ENCODE measurements at regions not wholly inside any gene's neighbourhood (a gene's known extent, or its start where the extent isn't known, plus 50 kb on each side); places are given as distances from the start of the nearest gene placed in this dataset.

DNA sequence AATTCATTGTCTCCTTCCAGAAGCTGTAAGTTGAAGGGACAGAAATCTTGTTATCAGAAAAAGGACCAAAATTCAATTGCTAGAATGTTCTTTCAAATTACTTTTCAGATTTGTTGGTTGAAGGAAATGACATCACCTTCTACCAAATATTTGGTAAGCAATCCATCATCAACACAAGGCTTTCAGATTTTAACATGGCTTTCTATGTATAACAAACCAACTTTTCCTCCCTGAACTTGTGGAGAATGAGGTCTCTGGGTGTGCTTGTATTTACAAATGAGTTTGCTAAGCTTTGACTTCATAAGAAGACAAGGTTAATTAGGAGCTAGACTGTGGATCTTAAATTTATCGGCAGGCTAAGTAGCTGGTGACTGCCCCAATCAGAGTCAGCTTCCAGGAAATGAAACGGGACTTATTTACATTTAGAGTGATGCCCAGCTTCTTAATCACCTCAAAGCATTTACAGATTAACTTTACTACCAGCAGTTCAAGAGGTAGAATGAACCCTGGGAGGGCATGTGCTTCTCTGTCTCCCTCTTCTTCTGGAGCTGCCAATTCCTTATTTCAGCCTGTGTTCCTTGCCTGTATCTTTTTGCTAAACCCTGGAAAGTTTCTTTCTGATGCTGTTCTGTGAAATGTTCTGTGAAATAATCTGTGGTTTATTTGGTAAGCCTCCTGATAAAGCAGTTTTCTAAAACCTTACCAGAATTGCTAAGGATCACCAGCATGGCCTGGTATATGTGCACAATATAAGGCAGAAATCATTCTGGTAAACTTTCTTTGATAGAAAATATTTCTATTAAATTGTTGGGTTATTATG, 248.8 kb upstream of the FZD8 start:
- no peak for DNase-seq (ENCODE audit: low spot score in 2 of 2)
- 53 to 56% methylated on average over 2 of the region's 2 CpGs for WGBS, 2 donors
- TF ChIP-seq, protein P1, sequence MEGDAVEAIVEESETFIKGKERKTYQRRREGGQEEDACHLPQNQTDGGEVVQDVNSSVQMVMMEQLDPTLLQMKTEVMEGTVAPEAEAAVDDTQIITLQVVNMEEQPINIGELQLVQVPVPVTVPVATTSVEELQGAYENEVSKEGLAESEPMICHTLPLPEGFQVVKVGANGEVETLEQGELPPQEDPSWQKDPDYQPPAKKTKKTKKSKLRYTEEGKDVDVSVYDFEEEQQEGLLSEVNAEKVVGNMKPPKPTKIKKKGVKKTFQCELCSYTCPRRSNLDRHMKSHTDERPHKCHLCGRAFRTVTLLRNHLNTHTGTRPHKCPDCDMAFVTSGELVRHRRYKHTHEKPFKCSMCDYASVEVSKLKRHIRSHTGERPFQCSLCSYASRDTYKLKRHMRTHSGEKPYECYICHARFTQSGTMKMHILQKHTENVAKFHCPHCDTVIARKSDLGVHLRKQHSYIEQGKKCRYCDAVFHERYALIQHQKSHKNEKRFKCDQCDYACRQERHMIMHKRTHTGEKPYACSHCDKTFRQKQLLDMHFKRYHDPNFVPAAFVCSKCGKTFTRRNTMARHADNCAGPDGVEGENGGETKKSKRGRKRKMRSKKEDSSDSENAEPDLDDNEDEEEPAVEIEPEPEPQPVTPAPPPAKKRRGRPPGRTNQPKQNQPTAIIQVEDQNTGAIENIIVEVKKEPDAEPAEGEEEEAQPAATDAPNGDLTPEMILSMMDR (IDR thresholded peaks at IDR 0.05): no peak
- no peak for TF ChIP-seq POLR2A (IDR thresholded peaks at IDR 0.05)
- intact Hi-C loops (cut with DNase I; ENCODE audit: low total_unique reads): no loop called here
- H3K4me3 ChIP-seq (ENCODE audit: low read depth, poor library complexity, severe bottlenecking): no peak overlapping the region

DNA sequence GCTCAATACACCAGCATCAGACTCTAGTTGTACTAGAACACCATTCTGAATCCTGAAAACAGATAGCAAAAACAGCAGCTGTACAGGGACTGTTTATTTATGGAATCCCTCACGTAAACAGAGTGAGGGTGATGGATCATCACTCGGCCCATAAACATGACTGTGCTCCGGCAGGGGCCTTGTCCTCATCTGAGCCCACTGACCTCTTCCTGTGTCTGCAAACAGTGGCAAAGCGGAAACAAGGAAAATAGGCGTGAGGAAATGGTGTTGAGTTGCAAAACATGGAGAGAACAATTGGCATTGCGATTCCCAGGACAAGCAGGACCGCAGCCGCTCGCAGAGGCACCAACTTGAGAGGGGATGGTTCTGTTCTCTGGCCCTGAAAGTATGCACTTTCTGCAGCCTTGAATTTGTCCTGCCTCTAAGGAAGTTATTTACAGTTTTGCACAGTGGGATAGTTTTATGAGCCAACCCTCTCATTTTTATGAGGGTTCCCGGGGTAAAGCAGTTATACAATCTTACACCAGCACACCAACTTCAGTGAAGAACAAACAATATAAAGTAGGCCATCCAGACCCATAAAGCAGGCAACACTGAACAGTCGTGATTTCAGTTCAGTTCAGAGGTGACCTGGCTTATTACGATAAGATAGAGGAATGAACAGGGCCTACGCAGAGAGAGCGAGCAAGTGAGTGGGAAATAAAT, 248.0 kb upstream of the FZD8 start:
- intact Hi-C loops (cut with DNase I; ENCODE audit: low total_unique reads): no loop called here
- no peak overlapping the region for H3K4me3 ChIP-seq (ENCODE audit: low read depth, poor library complexity, severe bottlenecking)
- no peak for DNase-seq (ENCODE audit: low spot score in 2 of 2)
- TF ChIP-seq, protein P1 (IDR thresholded peaks at IDR 0.05): no peak
- TF ChIP-seq POLR2A (IDR thresholded peaks at IDR 0.05): no peak
- WGBS, 2 donors: 79 to 86% methylated on average over 14 of the region's 14 CpGs

DNA sequence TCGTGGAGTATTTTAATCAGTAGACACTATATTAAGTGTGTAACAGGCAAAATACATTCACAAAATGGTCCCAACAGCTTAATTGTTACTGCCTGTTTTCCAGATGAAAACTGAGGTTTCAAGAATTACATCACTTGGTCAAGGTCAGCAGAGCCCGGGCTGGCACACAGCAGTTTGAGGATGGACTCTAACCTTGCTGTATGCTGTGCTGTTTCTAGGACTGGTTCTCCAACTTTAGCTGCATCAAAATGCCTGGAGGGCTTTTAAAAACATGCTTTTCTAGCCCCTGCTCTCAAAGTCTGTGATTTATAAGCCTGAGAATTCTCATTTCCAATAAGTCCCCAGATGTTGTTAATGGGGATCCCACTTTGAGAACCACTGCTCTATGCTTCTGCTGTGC, 247.1 kb upstream of the FZD8 start:
- TF ChIP-seq, protein P1 (IDR thresholded peaks at IDR 0.05): no peak
- TF ChIP-seq POLR2A (IDR thresholded peaks at IDR 0.05): no peak
- intact Hi-C loops (cut with DNase I; ENCODE audit: low total_unique reads): no loop called here

DNA sequence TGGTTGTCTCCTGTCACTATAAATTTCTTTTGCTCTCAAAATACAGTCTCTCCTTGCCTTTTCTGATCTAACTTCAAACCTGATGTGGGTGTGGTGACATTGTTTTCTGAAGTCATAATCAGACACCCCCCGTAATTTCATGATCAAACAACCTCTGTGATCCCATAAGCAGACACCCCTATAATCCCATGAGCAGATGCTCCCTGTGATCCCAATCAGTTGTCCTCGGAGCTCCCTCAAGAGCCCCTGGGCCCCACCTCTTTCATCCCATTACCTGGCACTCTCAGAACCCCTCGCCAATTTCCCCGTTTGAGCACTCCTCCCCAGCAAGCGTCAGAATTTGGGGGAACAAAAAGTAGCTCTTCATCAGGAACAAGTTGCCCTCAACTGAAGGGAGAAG, 246.3 kb upstream of the FZD8 start:
- WGBS, 2 donors: 84 to 91% methylated on average over 5 of the region's 5 CpGs
- intact Hi-C loops (cut with DNase I; ENCODE audit: low total_unique reads): no loop called here
- no peak overlapping the region for H3K4me3 ChIP-seq (ENCODE audit: low read depth, poor library complexity, severe bottlenecking)
- no peak for TF ChIP-seq POLR2A (IDR thresholded peaks at IDR 0.05)
- TF ChIP-seq, protein P1 (IDR thresholded peaks at IDR 0.05): no peak
- no peak for DNase-seq (ENCODE audit: low spot score in 2 of 2)

More for the DNA sequence above, 247.1 kb upstream of the FZD8 start:
- DNase-seq (ENCODE audit: low spot score in 2 of 2): no peak
- H3K4me3 ChIP-seq (ENCODE audit: low read depth, poor library complexity, severe bottlenecking): no peak overlapping the region
- WGBS, 2 donors: 77 to 82% methylated on average over 2 of the region's 2 CpGs

DNA sequence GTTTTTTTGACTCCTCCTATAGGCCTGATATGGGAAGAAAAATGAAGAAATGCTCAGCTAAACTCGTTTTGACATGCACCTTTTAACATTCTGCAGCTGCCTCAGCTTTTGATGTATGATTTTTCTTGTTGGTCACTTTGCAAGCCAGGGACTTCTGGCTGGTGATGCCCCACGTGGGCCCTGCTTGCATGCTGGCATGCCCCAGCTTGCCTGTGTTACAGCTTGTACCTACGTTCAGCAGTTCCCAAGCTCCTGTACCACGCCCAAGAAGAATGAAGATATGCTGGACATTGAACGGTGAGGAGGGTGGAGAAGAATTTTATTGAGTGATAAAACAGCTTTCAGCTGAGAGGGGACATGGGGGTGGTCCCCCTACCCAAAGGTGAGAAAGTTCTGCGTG, 245.6 kb upstream of the FZD8 start:
- no peak for TF ChIP-seq POLR2A (IDR thresholded peaks at IDR 0.05)
- TF ChIP-seq, protein P1 (IDR thresholded peaks at IDR 0.05): no peak
- no peak for DNase-seq (ENCODE audit: low spot score in 2 of 2)
- H3K4me3 ChIP-seq (ENCODE audit: low read depth, poor library complexity, severe bottlenecking): no peak overlapping the region
- WGBS, 2 donors: 43 to 56% methylated on average over 6 of the region's 6 CpGs
- intact Hi-C loops (cut with DNase I; ENCODE audit: low total_unique reads): no loop called here

All from lower leg skin (tissue), 4 donors.